HepG2 (cell line): ENCODE measurements at regions not wholly inside any gene's neighbourhood (a gene's known extent, or its start where the extent isn't known, plus 50 kb on each side); places are given as distances from the start of the nearest gene placed in this dataset.

Experiments
- ATAC-seq: fragments of 200-7000 bp; cut with Tn5 transposase; 3 replicates; pipeline ENCODE4 v1.9.1; 2020; ENCODE audit warnings: mild to moderate bottlenecking, moderate library complexity
- BruUV-seq: library from RNA; stranded (reverse); fragments of 400-500 nt; replicated peaks from 2 replicates; lab custom pipeline; 2021; lab: Mats Ljungman, UMichigan
- CTCF ChIA-PET: fragments of 300-600 bp; formaldehyde crosslinking; extraction: SDS; loops from one replicate; lab custom pipeline; 2021; ENCODE audit warnings: low total read pairs, inconsistent platforms, low intra/inter-chr PET ratio; lab: Yijun Ruan, JAX
- POLR2A ChIA-PET: fragments of 350-600 bp; sonication (Branson Sonifier 250); formaldehyde crosslinking; loops from one replicate; lab custom pipeline; 2020; ENCODE audit warnings: antibody characterized with exemption, inconsistent platforms; lab: Yijun Ruan, JAX
- DNase-seq: peaks from one replicate; pipeline ENCODE4 v3.0.0-alpha.2; 2015; ENCODE audit warnings: low spot score
- FAIRE-seq: peaks from 3 replicates; lab custom pipeline; 2011; peaks lifted over from hg19 to GRCh38; lab: Jason Lieb, UNC
- H2AFZ ChIP-seq: one replicate; pipeline ENCODE4 v1.6.1; 2011; ENCODE audit warnings: low read length, inconsistent platforms
- H3K27ac ChIP-seq: fragments of 300-600 bp; 3 replicates; pipeline ENCODE4 v1.8.0; 2011; ENCODE audit warnings: mixed run types, mild to moderate bottlenecking, mixed read lengths, low read length, inconsistent platforms; ENCODE audit not compliant: insufficient read depth; ENCODE audit errors: extremely low read length
- H3K27me3 ChIP-seq, 2 experiments: fragments of 200-600 bp in 1 of 2; 2 replicates in 1 of 2; 3 replicates in 1 of 2; pipeline versions ENCODE4 v1.6.0 to v1.8.0; 2011; ENCODE audit warnings: low read length in 2 of 2, mild to moderate bottlenecking in 2 of 2, moderate library complexity in 2 of 2, inconsistent platforms in 1 of 2; ENCODE audit not compliant: insufficient read depth in 2 of 2, control insufficient read depth in 1 of 2
- H3K36me3 ChIP-seq, 2 experiments: fragments of 200-600 bp in 1 of 2; replicated peaks in 1 of 2; 2 replicates in 1 of 2; 3 replicates in 1 of 2; pipeline versions ENCODE4 v1.5.1 to v1.8.0; 2011; ENCODE audit warnings: low read length in 2 of 2, inconsistent platforms in 1 of 2; ENCODE audit not compliant: insufficient read depth in 2 of 2, control insufficient read depth in 1 of 2
- H3K4me1 ChIP-seq: 2 replicates; pipeline ENCODE4 v1.5.1; 2012; ENCODE audit warnings: low read length, inconsistent platforms; ENCODE audit not compliant: insufficient read depth
- H3K4me2 ChIP-seq: 2 replicates; pipeline ENCODE4 v1.6.0; 2011; ENCODE audit warnings: low read depth, low read length, inconsistent platforms
- H3K4me3 ChIP-seq, 3 experiments: fragments of 200-600 bp in 1 of 3; sonication (generic), shearing (Covaris generic) in 1 of 3; replicated peaks in 1 of 3; 2 replicates each; pipeline ENCODE4 v1.5.1; 2011 to 2016; ENCODE audit warnings: low read length in 3 of 3, inconsistent platforms in 2 of 3, low read depth in 2 of 3, mild to moderate bottlenecking in 2 of 3, control low read depth in 1 of 3, mixed read lengths in 1 of 3; ENCODE audit not compliant: insufficient read depth in 1 of 3
- H3K79me2 ChIP-seq: one replicate; pipeline ENCODE4 v1.6.1; 2011; ENCODE audit warnings: low read length, inconsistent platforms; ENCODE audit not compliant: insufficient read depth
- H3K9ac ChIP-seq: 2 replicates; pipeline ENCODE4 v1.6.0; 2011; ENCODE audit warnings: mild to moderate bottlenecking, low read depth, low read length, inconsistent platforms; ENCODE audit not compliant: insufficient read depth
- H3K9me3 ChIP-seq: 2 replicates; pipeline ENCODE4 v1.5.1; 2012; ENCODE audit warnings: mild to moderate bottlenecking, low read length
- H4K20me1 ChIP-seq: 2 replicates; pipeline ENCODE4 v1.6.0; 2011; ENCODE audit warnings: inconsistent platforms, mild to moderate bottlenecking, low read length, moderate library complexity; ENCODE audit not compliant: insufficient read depth
- DNMT1 ChIP-seq: sonication (generic); formaldehyde crosslinking; IDR thresholded peaks from 2 replicates; pipeline ENCODE4 v1.5.1; 2020; ENCODE audit warnings: mild to moderate bottlenecking, missing genetic modification reagents
- FOXJ3 ChIP-seq: sonication (generic); formaldehyde crosslinking; IDR thresholded peaks from 2 replicates; pipeline ENCODE4 v1.4.0; 2020; ENCODE audit warnings: missing genetic modification reagents, mild to moderate bottlenecking, borderline replicate concordance
- HMGA1 ChIP-seq: sonication (generic); formaldehyde crosslinking; conservative IDR thresholded peaks from 2 replicates; pipeline ENCODE4 v1.4.0; 2020; ENCODE audit warnings: missing genetic modification reagents
- PHF8 ChIP-seq: sonication (generic); formaldehyde crosslinking; IDR thresholded peaks from 2 replicates; pipeline ENCODE4 v1.5.0; 2020; ENCODE audit warnings: missing genetic modification reagents
- ZNF24 ChIP-seq: fragments of 450-650 bp; IDR thresholded peaks from 2 replicates; pipeline ENCODE4 v1.6.1; 2017; ENCODE audit warnings: antibody characterized with exemption, mild to moderate bottlenecking
- ZNF350 ChIP-seq: sonication (generic); formaldehyde crosslinking; IDR thresholded peaks from 2 replicates; pipeline ENCODE4 v1.4.0; 2020; ENCODE audit warnings: mild to moderate bottlenecking, low read depth, missing genetic modification reagents, borderline replicate concordance
- WGBS: methylation state at CpG from one replicate; pipeline ENCODE4 v1.1.6; 2017; ENCODE audit warnings: low lambda C conversion rate; 5-methylcytosine and 5-hydroxymethylcytosine counted together
- in situ Hi-C: cut with HindIII; loops from 2 replicates; pipeline ENCODE4 v1.10.0; 2017; ENCODE audit warnings: low pct_unique_long_range_greater_than_20kb; ENCODE audit not compliant: extremely low pct_ligation_motif_present
- intact Hi-C: fragments of 100-400 bp; cut with micrococcal nuclease; formaldehyde crosslinking; loops from one replicate; pipeline ENCODE4 v1.10.0; 2022; ENCODE audit not compliant: unreplicated experiment
- TF ChIP-seq, protein P1 (sequence below): sonication (generic); formaldehyde crosslinking; IDR thresholded peaks from 2 replicates; pipeline ENCODE4 v1.4.0; 2020; ENCODE audit warnings: missing genetic modification reagents
- TF ChIP-seq, protein P2 (sequence below): sonication (generic); formaldehyde crosslinking; IDR thresholded peaks from 2 replicates; pipeline ENCODE4 v1.4.0; 2020; ENCODE audit warnings: missing genetic modification reagents
- TF ChIP-seq, protein P3 (sequence below): sonication (generic); formaldehyde crosslinking; IDR thresholded peaks from 2 replicates; pipeline ENCODE4 v1.5.1; 2020; ENCODE audit warnings: missing genetic modification reagents, mild to moderate bottlenecking, borderline replicate concordance

DNA sequence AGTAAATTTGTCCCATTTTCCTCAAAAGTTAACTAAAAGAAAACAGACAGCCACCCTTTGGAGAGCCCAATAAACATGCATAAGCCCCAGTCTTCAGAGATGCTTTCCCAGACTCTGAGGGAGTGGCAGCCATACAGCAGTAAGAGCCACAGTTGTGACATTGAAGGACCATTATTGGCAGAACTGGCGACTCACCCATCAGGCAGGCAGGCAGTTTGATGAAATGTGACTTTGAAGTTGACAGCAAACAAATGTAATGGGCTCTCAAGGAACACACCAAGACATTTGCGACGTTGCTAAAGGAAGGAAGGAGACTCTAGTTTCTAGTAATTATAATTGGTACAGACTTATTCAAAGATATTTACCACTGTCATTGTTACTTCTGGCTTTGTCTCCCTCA is 287.5 kb upstream of the PHYHIPL start:
- Histone ChIP-seq H3K4me3 (no peak overlapping the region), H3K79me2 (no peaks in the 10 kb centered on the region), H3K4me2 (no peak overlapping the region), H3K36me3 (no peaks in the 10 kb centered on the region), H2AFZ (no peak overlapping the region), H4K20me1 (no peaks in the 10 kb centered on the region), H3K27ac (no peak overlapping the region), H3K27me3 (no peaks in the 10 kb centered on the region; a peak in 1 of 5 replicates), H3K9me3 (no peaks in the 10 kb centered on the region), H3K4me1 (no peaks in the 10 kb centered on the region), H3K9ac (no peak overlapping the region)
- TF ChIP-seq PHF8 (no peak), HMGA1 (CRISPR knock-in tag) (no peak), ZNF350 (CRISPR knock-in tag) (no peak), FOXJ3 (CRISPR knock-in tag) (no peak), ZNF24 (no peak), DNMT1 (CRISPR knock-in tag) (no peak)
- TF ChIP-seq, protein P1, sequence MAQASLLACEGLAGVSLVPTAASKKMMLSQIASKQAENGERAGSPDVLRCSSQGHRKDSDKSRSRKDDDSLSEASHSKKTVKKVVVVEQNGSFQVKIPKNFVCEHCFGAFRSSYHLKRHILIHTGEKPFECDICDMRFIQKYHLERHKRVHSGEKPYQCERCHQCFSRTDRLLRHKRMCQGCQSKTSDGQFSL (CRISPR knock-in tag), result no peak
- ChIA-PET POLR2A (no interaction called here), CTCF (no interaction called here)
- FAIRE-seq, result no peak
- no TSS peak for BruUV-seq
- intact Hi-C loops, result no loop called here
- in situ Hi-C loops, result no loop called here
- DNase-seq, result no peak
- WGBS, result 24% methylated on average over 3 of the region's 3 CpGs
- no peak for ATAC-seq

DNA sequence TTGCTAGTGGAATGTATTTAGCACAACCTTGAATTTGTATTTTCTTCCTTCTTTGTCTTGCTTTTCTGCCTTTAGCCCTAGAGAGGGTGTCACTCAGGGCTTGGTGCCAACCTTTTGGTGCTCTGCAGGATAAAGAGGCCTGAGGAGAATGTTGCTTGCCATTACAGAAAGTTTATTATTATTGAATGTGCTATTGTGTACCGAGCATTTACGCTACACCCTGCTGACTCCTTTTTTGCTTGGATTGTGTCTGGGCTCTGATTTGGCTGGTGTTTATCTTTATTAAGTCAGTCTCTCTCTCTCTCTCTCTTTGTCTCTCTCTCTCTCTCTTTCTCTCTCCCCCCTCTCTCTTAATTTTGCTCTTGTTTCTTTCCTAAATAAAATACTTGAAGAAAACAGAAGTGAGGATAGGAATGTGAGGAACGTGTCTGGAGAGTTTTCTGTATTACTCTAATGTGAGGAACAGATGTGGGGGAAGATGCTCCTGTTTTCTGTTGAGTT is 284.4 kb upstream of the PHYHIPL start:
- Histone ChIP-seq H3K36me3 (no peaks in the 10 kb centered on the region), H4K20me1 (no peaks in the 10 kb centered on the region), H3K27ac (no peak overlapping the region), H3K9ac (no peak overlapping the region), H3K27me3 (no peaks in the 10 kb centered on the region; a peak in 1 of 5 replicates), H3K4me2 (no peak overlapping the region), H2AFZ (no peak overlapping the region), H3K79me2 (no peaks in the 10 kb centered on the region), H3K9me3 (no peaks in the 10 kb centered on the region), H3K4me1 (peaks cover 25% of the 10 kb centered on the region), H3K4me3 (no peak overlapping the region)
- WGBS, result 23% methylated on average over 3 of the region's 3 CpGs
- POLR2A ChIA-PET, result no interaction called here
- intact Hi-C loops (loop anchor here (10.0 kb wide), 1 partner anchor 333 kb away; no protein-coding TSS in a partner anchor), in situ Hi-C loops (no loop called here)
- BruUV-seq, result no TSS peak
- CTCF ChIA-PET, result no interaction called here
- no peak for DNase-seq
- no peak for ATAC-seq
- FAIRE-seq, result no peak
- TF ChIP-seq, protein P2, sequence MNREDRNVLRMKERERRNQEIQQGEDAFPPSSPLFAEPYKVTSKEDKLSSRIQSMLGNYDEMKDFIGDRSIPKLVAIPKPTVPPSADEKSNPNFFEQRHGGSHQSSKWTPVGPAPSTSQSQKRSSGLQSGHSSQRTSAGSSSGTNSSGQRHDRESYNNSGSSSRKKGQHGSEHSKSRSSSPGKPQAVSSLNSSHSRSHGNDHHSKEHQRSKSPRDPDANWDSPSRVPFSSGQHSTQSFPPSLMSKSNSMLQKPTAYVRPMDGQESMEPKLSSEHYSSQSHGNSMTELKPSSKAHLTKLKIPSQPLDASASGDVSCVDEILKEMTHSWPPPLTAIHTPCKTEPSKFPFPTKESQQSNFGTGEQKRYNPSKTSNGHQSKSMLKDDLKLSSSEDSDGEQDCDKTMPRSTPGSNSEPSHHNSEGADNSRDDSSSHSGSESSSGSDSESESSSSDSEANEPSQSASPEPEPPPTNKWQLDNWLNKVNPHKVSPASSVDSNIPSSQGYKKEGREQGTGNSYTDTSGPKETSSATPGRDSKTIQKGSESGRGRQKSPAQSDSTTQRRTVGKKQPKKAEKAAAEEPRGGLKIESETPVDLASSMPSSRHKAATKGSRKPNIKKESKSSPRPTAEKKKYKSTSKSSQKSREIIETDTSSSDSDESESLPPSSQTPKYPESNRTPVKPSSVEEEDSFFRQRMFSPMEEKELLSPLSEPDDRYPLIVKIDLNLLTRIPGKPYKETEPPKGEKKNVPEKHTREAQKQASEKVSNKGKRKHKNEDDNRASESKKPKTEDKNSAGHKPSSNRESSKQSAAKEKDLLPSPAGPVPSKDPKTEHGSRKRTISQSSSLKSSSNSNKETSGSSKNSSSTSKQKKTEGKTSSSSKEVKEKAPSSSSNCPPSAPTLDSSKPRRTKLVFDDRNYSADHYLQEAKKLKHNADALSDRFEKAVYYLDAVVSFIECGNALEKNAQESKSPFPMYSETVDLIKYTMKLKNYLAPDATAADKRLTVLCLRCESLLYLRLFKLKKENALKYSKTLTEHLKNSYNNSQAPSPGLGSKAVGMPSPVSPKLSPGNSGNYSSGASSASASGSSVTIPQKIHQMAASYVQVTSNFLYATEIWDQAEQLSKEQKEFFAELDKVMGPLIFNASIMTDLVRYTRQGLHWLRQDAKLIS (CRISPR knock-in tag), result no peak
- TF ChIP-seq, protein P3, sequence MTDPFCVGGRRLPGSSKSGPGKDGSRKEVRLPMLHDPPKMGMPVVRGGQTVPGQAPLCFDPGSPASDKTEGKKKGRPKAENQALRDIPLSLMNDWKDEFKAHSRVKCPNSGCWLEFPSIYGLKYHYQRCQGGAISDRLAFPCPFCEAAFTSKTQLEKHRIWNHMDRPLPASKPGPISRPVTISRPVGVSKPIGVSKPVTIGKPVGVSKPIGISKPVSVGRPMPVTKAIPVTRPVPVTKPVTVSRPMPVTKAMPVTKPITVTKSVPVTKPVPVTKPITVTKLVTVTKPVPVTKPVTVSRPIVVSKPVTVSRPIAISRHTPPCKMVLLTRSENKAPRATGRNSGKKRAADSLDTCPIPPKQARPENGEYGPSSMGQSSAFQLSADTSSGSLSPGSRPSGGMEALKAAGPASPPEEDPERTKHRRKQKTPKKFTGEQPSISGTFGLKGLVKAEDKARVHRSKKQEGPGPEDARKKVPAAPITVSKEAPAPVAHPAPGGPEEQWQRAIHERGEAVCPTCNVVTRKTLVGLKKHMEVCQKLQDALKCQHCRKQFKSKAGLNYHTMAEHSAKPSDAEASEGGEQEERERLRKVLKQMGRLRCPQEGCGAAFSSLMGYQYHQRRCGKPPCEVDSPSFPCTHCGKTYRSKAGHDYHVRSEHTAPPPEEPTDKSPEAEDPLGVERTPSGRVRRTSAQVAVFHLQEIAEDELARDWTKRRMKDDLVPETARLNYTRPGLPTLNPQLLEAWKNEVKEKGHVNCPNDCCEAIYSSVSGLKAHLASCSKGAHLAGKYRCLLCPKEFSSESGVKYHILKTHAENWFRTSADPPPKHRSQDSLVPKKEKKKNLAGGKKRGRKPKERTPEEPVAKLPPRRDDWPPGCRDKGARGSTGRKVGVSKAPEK (CRISPR knock-in tag), result no peak
